Tibial nerve (tissue), 4 donors: ENCODE measurements at regions not wholly inside any gene's neighbourhood (a gene's known extent, or its start where the extent isn't known, plus 50 kb on each side); places are given as distances from the start of the nearest gene placed in this dataset.

Experiments used
- CTCF ChIP-seq, 5 experiments: fragments of 200-600 bp in 3 of 5; fragments of 450-650 bp in 2 of 5; sonication (generic) in 3 of 5; IDR thresholded peaks; one replicate each; pipeline ENCODE4 v1.5.1; 2016 to 2019; ENCODE audit warnings: antibody characterized with exemption in 5 of 5, mild to moderate bottlenecking in 3 of 5, moderate library complexity in 2 of 5
- EP300 ChIP-seq, 2 donors: sonication (generic); formaldehyde crosslinking; IDR thresholded peaks; one replicate each; pipeline ENCODE4 v1.6.1; 2017; ENCODE audit warnings: antibody characterized with exemption in 2 of 2, mild to moderate bottlenecking in 1 of 2
- POLR2A ChIP-seq, 2 donors: fragments of 450-650 bp; IDR thresholded peaks; one replicate each; pipeline ENCODE4 v1.6.1; 2017; ENCODE audit warnings: antibody characterized with exemption in 2 of 2, mild to moderate bottlenecking in 2 of 2, moderate library complexity in 2 of 2

GRCh38 chr10:65110009-65110408 lies 1588.8 kb downstream of the REEP3 start:
- TF ChIP-seq CTCF (IDR thresholded peaks at IDR 0.05) = no peak
- no peak for TF ChIP-seq EP300 (IDR thresholded peaks at IDR 0.05)
- TF ChIP-seq POLR2A (IDR thresholded peaks at IDR 0.05) = no peak
